GM18499 (cell line): ENCODE measurements at regions not wholly inside any gene's neighbourhood (a gene's known extent, or its start where the extent isn't known, plus 50 kb on each side); places are given as distances from the start of the nearest gene placed in this dataset.

Source experiments
- ATAC-seq: cut with Tn5 transposase; IDR thresholded peaks from one replicate; pipeline ENCODE4 v1.9.1; 2021; ENCODE audit warnings: moderate number of reproducible peaks; ENCODE audit not compliant: insufficient read depth, unreplicated experiment

GRCh38 chr4:66885501-66886165, 659.7 kb downstream of the CENPC start:
- no peak for ATAC-seq

- no peak for ATAC-seq
Measured at GRCh38 chr4:66876946-66877345, 668.4 kb downstream of the CENPC start.

DNA sequence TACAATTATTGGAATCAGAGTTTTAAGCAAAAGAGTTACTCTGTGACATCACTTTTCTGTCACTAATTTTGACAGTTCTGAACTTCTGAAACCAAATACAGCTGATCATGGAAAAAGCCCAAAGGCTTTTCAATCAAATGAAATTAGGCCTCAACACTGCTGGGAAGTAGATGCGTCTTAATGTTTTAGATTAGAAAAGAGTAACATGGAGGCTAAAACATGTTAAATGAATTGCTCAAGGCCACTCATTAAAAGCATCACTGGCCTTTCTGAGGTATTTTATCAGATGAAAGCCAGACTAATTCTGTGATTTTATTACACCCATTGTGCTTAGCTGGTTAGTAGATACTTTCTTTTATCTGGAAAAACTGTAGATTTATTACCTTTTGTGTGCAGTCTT, 672.6 kb downstream of the CENPC start:
- no peak for ATAC-seq

- no peak for ATAC-seq
Measured at GRCh38 chr4:66863481-66863880, 681.8 kb downstream of the CENPC start.

GRCh38 chr4:66855956-66856355, 689.3 kb downstream of the CENPC start:
- ATAC-seq = no peak

DNA sequence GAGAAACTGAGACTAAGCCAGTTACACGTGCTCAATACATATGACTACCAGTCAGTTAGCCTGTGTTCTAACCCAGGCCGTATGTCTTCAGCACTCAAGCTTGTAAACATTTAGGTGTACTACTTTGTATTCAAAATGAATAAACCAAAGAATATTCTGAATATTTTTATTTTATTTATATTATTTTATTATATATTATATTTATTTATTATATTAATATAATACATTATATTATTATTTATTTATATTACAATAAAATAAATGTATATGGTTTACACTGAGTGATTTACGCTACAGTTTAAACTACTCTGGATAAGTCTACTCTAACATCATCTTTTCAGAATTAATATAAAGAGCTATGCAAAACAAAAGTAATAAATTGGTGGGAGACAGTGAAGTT, 691.5 kb downstream of the CENPC start:
- no peak for ATAC-seq

DNA sequence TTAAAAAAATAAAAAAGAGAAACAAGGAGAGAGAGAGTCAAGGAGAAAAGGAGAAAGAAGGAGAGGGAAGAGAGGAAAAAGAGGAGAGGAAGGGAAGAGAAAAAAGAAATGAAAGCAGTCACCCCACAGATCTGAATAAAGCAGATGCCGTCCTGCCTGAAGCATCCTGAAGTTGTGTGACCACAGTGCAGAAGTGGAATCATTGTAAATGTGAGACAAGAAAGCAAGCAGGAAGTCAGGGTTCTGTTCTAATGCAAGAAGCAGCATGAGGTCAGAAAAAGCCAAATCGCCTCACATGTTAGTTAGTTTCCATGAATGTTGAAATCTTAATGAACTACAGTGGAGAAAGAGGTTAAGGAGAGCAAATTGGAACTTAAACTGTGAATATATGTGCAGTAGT, 692.5 kb downstream of the CENPC start:
- no peak for ATAC-seq

DNA sequence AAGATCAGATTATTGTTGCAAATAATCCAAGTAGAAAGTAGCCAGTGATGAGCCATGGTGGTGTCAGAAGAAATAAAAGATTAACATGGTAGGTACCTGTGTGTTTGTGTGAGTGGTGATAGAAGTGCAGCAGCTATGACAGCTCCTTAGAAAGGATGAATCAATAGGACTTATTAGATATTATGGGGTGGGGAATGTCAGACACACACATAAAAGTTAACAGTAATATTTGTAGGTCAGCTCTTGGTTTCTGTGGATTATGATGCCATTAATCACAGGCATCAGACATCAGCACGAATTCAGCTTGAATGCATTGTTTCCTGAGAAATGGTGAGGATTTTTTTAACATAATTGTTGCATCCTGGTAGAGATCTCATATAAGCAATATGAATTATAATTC, 695.7 kb downstream of the CENPC start:
- no peak for ATAC-seq

DNA sequence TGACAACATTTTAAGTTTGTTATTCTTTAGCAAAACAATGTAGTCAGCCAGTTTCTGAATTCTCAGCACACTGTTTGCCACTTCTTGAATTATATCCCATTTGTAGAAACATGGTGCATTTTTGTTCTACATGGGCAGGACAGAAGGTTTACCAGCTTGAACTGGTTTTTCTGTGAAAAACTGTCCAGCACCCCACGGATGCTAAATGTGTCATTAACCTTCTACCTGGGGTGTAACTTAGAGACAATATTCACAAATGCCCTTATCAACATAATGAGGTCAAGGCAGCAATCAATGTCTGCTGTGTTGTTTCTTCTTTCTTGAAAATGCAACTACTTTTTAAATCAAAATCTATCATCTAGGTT, 702.6 kb downstream of the CENPC start:
- no peak for ATAC-seq

GRCh38 chr4:66842026-66842723, 703.1 kb downstream of the CENPC start:
- no peak for ATAC-seq

GRCh38 chr4:66840178-66840577, 705.1 kb downstream of the CENPC start:
- no peak for ATAC-seq

GRCh38 chr4:66837279-66837922, 707.9 kb downstream of the CENPC start:
- ATAC-seq = no peak

- no peak for ATAC-seq
Measured at GRCh38 chr4:66829310-66829709, 716.0 kb downstream of the CENPC start.

DNA sequence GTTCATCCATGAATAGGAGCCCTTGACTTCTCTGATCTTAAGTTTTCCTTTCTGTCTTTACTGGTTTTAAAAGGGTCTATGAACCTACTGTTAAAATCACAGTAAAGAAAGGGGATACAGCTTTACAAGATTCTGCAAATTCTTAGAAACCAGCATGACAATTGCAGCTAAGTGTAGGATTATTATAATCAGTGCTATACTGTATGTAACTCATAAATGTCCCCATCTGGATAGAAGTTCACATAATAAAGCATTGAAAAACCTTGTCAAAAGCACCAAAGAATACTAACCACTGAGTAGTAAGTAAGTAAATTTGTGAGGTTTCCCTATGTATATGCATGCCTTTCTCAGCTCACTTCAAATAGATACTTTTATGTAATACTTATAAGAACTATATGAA, 724.6 kb downstream of the CENPC start:
- no peak for ATAC-seq

DNA sequence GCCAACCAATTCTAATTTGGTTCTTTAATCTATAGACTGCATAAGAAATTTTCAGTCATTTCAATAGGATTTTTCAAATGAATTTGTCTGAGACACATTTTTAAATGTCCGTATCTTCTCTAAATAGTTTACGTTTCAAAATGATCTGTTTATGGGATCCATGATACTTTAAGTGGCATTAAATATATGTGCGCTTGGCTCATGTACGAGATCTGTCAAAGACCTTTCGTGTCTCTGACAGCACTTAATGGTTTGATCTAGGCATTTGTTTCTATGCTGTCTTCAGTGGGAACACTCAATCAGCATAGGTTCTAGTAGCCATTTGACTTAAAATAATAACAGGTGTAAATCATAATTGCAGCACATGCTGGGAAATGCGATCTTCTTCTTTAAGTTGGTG, 731.0 kb downstream of the CENPC start:
- no peak for ATAC-seq

- no peak for ATAC-seq
Measured at GRCh38 chr4:66805582-66805981, 739.7 kb downstream of the CENPC start.

DNA sequence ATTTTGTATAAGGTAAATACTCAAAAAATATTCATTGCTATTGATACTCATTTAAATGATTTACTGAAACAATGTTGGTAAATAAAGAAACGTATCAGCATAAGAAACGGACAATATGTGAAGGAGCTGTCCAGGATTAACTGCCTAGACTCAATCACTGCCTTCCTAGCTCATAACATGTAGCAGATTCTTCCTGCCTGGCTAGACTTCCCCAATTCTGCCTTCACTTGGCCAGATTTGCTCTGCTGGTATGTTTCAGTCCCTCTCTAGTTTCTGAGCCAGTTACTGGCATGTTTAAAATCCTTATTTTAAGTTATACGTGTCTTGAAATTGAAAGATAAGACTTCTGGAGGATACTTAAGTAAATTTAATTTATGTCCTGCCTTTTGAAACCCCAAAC, 740.3 kb downstream of the CENPC start:
- no peak for ATAC-seq

- ATAC-seq = no peak
Measured at GRCh38 chr4:66797608-66798007, 747.7 kb downstream of the CENPC start.

DNA sequence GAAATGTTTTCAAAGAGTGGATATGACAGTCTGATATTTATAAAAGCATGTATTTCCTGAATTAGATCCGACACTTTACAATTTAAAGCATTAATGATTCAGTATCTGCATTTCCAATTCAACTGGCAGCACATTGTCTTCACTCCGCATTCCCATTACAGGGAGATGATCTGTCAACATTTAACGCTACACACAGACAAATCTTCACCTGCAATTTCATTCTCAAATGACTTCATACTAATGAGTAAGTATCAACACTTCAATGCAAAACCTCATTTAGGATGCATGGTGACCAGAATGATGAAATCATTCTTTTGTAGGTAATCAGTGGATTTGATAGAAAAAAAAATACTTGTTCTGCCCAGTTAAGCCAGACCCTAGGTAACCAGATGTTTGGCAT, 749.6 kb downstream of the CENPC start:
- ATAC-seq = no peak

- no peak for ATAC-seq
Measured at GRCh38 chr4:66794390-66795034, 750.8 kb downstream of the CENPC start.

DNA sequence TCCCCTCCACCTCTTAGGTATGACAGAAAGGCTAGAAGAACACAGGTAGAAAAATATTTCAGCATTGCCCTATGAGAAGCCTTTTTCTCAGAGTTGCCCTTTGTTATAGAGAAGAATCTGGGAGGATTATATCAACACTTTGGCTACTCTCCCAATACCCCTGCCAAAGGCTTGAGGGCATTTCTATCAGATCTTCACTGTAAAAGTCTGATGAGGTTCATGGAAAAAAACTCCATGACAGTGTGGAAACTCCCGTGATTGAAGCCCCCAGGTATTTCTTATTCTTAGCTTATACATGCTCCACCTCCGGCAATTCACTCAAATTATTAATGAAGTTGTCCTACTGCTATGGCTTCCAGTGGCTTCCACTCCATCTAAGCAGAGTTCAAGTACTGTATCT, 753.6 kb downstream of the CENPC start:
- no peak for ATAC-seq
